Liver (tissue), 8 donors: ENCODE measurements at regions not wholly inside any gene's neighbourhood (a gene's known extent, or its start where the extent isn't known, plus 50 kb on each side); places are given as distances from the start of the nearest gene placed in this dataset.

Source experiments
- DNase-seq: peaks from one replicate; pipeline ENCODE4 v3.0.0-alpha.2; 2017; ENCODE audit warnings: low spot score
- H3K27ac ChIP-seq, 2 donors: one replicate each; pipeline ENCODE4 v1.7.0; 2013; ENCODE audit warnings: inconsistent platforms in 2 of 2, low read length in 2 of 2, control low read depth in 1 of 2, low read depth in 1 of 2, mild to moderate bottlenecking in 1 of 2
- H3K27me3 ChIP-seq, 4 donors: one replicate each; pipeline versions ENCODE4 v1.6.1 to v1.7.0; 2013; ENCODE audit warnings: low read length in 3 of 4, inconsistent platforms in 1 of 4, mild to moderate bottlenecking in 1 of 4, moderate library complexity in 1 of 4; ENCODE audit not compliant: control insufficient read depth in 4 of 4, insufficient read depth in 4 of 4
- H3K36me3 ChIP-seq, 4 donors: one replicate each; pipeline versions ENCODE4 v1.6.1 to v1.7.0; 2013; ENCODE audit warnings: low read length in 3 of 4, mild to moderate bottlenecking in 3 of 4, low read depth in 1 of 4, moderate library complexity in 1 of 4; ENCODE audit not compliant: control insufficient read depth in 4 of 4, insufficient read depth in 3 of 4
- H3K4me1 ChIP-seq, 4 donors: one replicate each; pipeline versions ENCODE4 v1.6.1 to v1.7.0; 2013; ENCODE audit warnings: low read length in 3 of 4, mild to moderate bottlenecking in 3 of 4, moderate library complexity in 1 of 4; ENCODE audit not compliant: control insufficient read depth in 4 of 4, insufficient read depth in 4 of 4
- H3K4me3 ChIP-seq, 3 donors: one replicate each; pipeline versions ENCODE4 v1.6.1 to v1.7.0; 2013; ENCODE audit warnings: low read length in 3 of 3, control low read depth in 1 of 3, low read depth in 1 of 3, mild to moderate bottlenecking in 1 of 3
- H3K9ac ChIP-seq, 2 donors: one replicate each; pipeline ENCODE4 v1.7.0; 2013; ENCODE audit warnings: low read length in 2 of 2, mild to moderate bottlenecking in 2 of 2, moderate library complexity in 2 of 2, control low read depth in 1 of 2, low read depth in 1 of 2
- H3K9me3 ChIP-seq, 4 donors: one replicate each; pipeline versions ENCODE4 v1.6.1 to v1.7.0; 2013; ENCODE audit warnings: low read length in 3 of 4; ENCODE audit not compliant: control insufficient read depth in 4 of 4
- ATF3 ChIP-seq: IDR thresholded peaks from 2 replicates; pipeline ENCODE4 v1.6.1; 2016; ENCODE audit warnings: antibody characterized with exemption
- CTCF ChIP-seq: fragments of 150-350 bp; IDR thresholded peaks from 2 replicates; pipeline ENCODE4 v1.5.1; 2017; ENCODE audit warnings: improper control_type of control experiment, low read depth, low read length; ENCODE audit not compliant: missing input control
- EGR1 ChIP-seq, 2 donors: IDR thresholded peaks; 2 replicates each; pipeline ENCODE4 v1.6.1; 2016 to 2018; ENCODE audit warnings: antibody characterized with exemption in 2 of 2, low read depth in 2 of 2
- FOXA1 ChIP-seq: IDR thresholded peaks from 2 replicates; pipeline ENCODE4 v1.6.1; 2016; ENCODE audit warnings: antibody characterized with exemption
- FOXA2 ChIP-seq: IDR thresholded peaks from 2 replicates; pipeline ENCODE4 v1.6.1; 2016; ENCODE audit warnings: antibody characterized with exemption
- GABPA ChIP-seq, 2 donors: IDR thresholded peaks in 1 of 2; conservative IDR thresholded peaks in 1 of 2; 2 replicates each; pipeline ENCODE4 v1.6.1; 2016; ENCODE audit warnings: antibody characterized with exemption in 2 of 2, mild to moderate bottlenecking in 1 of 2, moderate library complexity in 1 of 2
- HNF4G ChIP-seq: IDR thresholded peaks from 2 replicates; pipeline ENCODE4 v1.6.1; 2016; ENCODE audit warnings: antibody characterized with exemption
- MAX ChIP-seq: IDR thresholded peaks from 2 replicates; pipeline ENCODE4 v1.6.1; 2016; ENCODE audit warnings: antibody characterized with exemption
- NR2F2 ChIP-seq: IDR thresholded peaks from 2 replicates; pipeline ENCODE4 v1.6.1; 2016; ENCODE audit warnings: antibody characterized with exemption
- RAD21 ChIP-seq, 2 donors: IDR thresholded peaks; 2 replicates each; pipeline ENCODE4 v1.6.1; 2016; ENCODE audit warnings: antibody characterized with exemption in 2 of 2, mild to moderate bottlenecking in 2 of 2
- REST ChIP-seq: IDR thresholded peaks from 2 replicates; pipeline ENCODE4 v1.6.1; 2016; ENCODE audit warnings: antibody characterized with exemption, mild to moderate bottlenecking
- RXRA ChIP-seq, 2 donors: IDR thresholded peaks; 2 replicates each; pipeline ENCODE4 v1.6.1; 2017 to 2018; ENCODE audit warnings: antibody characterized with exemption in 2 of 2, mild to moderate bottlenecking in 1 of 2
- SP1 ChIP-seq: IDR thresholded peaks from 2 replicates; pipeline ENCODE4 v1.6.1; 2018; ENCODE audit warnings: antibody characterized with exemption, mild to moderate bottlenecking
- ZBTB33 ChIP-seq: IDR thresholded peaks from 2 replicates; pipeline ENCODE4 v1.6.1; 2016; ENCODE audit warnings: antibody characterized with exemption
- WGBS: extraction: QIAGEN DNeasy Blood & Tissue Kit; methylation state at CpG from one replicate; pipeline ENCODE4 v1.1.7; 2013; 5-methylcytosine and 5-hydroxymethylcytosine counted together
- donor health status: healthy.
- donor health status: healthy.
- donor health status: healthy.
- donor health status: healthy.
- donor health status: healthy.

- no peak overlapping the region for H3K27ac ChIP-seq
- no peak for DNase-seq
- no peaks in the 10 kb centered on the region for H3K4me1 ChIP-seq
- no peaks in the 10 kb centered on the region for H3K9me3 ChIP-seq
- H3K9ac ChIP-seq, result no peak overlapping the region
- H3K4me3 ChIP-seq, result no peak overlapping the region
- no peaks in the 10 kb centered on the region for H3K36me3 ChIP-seq
- TF ChIP-seq RXRA (IDR thresholded peaks at IDR 0.05) (no peak), NR2F2 (no peak), ATF3 (no peak), GABPA (IDR thresholded peaks at IDR 0.05 in 1 of 2, conservative IDR thresholded peaks at IDR 0.05 in 1 of 2) (no peak), FOXA1 (no peak), FOXA2 (no peak), CTCF (no peak), EGR1 (IDR thresholded peaks at IDR 0.05; ENCODE audit: low read depth in 2 of 2) (no peak), REST (no peak), HNF4G (no peak), ZBTB33 (no peak), MAX (no peak), SP1 (no peak)
- WGBS, result 56% methylated on average over 1 of the region's 1 CpG
- peaks cover 0 to 3% (median 0%) of the 10 kb centered on the region in 4 donors for H3K27me3 ChIP-seq
Observed at GRCh38 chr4:125021189-125021588, 293.6 kb upstream of the FAT4 start.

GRCh38 chr4:125020089-125021034 is 294.4 kb upstream of the FAT4 start:
- H3K27ac ChIP-seq, result no peak overlapping the region
- H3K36me3 ChIP-seq, result no peaks in the 10 kb centered on the region
- peaks cover 0 to 3% (median 0%) of the 10 kb centered on the region in 4 donors for H3K27me3 ChIP-seq
- H3K4me3 ChIP-seq, result no peak overlapping the region
- 75% methylated on average over 2 of the region's 2 CpGs for WGBS
- no peaks in the 10 kb centered on the region for H3K9me3 ChIP-seq
- H3K4me1 ChIP-seq, result no peaks in the 10 kb centered on the region
- no peak for TF ChIP-seq RAD21 (IDR thresholded peaks at IDR 0.05)
- no peak for TF ChIP-seq NR2F2
- H3K9ac ChIP-seq, result no peak overlapping the region
- no peak for DNase-seq
